PC-3 (cell line): ENCODE measurements at regions not wholly inside any gene's neighbourhood (a gene's known extent, or its start where the extent isn't known, plus 50 kb on each side); places are given as distances from the start of the nearest gene placed in this dataset.

ENCODE experiments used
- EZH2 ChIP-seq: fragments of 300-600 bp; sonication (generic); IDR thresholded peaks from one replicate; pipeline ENCODE4 v1.6.1; 2017; ENCODE audit warnings: antibody characterized with exemption, mild to moderate bottlenecking, low read length; ENCODE audit not compliant: unreplicated experiment
- TF ChIP-seq, protein P1 (sequence below): fragments of 300-600 bp; sonication (generic); conservative IDR thresholded peaks from 2 replicates; pipeline ENCODE4 v1.5.1; 2017; ENCODE audit warnings: antibody characterized with exemption, low read depth, mild to moderate bottlenecking, low read length

DNA sequence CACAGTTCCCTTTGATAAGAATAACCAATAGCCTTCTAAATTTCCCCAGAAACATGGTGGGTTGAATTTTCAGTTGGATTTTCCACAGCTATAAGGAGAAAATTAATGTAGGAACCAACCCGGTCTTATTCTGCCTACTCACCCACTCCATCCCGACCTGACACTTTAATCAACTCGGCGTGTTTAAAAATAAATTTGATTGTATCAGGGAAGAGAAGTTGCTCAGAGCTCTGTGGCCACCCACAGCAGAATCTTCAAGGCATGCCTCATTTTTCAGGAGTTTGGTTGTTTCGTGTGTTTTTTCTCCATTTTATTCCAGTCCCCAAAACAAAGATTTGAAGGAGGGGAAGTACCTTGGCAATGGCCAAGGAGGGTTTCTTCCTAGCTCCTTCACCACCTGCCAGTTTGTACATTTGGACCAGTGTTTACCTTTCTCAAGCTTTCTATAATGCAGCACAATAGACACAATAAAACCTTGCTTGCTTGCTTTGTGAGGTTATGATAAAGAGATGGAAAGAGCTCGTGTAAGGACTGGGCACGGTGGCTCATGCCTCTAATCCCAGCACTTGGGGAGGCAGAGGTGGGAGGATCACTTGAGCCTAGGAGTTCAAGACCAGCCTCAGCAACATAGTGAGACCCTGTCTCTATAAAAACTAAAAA is 297.2 kb upstream of the JARID2 start:
- TF ChIP-seq EZH2, result no peak
- TF ChIP-seq, protein P1, sequence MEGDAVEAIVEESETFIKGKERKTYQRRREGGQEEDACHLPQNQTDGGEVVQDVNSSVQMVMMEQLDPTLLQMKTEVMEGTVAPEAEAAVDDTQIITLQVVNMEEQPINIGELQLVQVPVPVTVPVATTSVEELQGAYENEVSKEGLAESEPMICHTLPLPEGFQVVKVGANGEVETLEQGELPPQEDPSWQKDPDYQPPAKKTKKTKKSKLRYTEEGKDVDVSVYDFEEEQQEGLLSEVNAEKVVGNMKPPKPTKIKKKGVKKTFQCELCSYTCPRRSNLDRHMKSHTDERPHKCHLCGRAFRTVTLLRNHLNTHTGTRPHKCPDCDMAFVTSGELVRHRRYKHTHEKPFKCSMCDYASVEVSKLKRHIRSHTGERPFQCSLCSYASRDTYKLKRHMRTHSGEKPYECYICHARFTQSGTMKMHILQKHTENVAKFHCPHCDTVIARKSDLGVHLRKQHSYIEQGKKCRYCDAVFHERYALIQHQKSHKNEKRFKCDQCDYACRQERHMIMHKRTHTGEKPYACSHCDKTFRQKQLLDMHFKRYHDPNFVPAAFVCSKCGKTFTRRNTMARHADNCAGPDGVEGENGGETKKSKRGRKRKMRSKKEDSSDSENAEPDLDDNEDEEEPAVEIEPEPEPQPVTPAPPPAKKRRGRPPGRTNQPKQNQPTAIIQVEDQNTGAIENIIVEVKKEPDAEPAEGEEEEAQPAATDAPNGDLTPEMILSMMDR, result no peak
